NCI-H510A (cell line): ENCODE measurements at regions not wholly inside any gene's neighbourhood (a gene's known extent, or its start where the extent isn't known, plus 50 kb on each side); places are given as distances from the start of the nearest gene placed in this dataset.
"Not testable (repeated sequence)": the region's sequence is repeated elsewhere in the genome, so short reads cannot be mapped to it uniquely, and the experiment has no call there.

Experiments used
- DNase-seq: peaks from one replicate; lab custom pipeline; 2025; lab: John Stamatoyannopoulos, UW

- no peak for DNase-seq
Measured at GRCh38 chr10:64576497-64576896, 1055.3 kb downstream of the REEP3 start.

GRCh38 chr10:64578757-64579156 is 1057.6 kb downstream of the REEP3 start:
- not testable (repeated sequence) for DNase-seq

GRCh38 chr10:64586934-64587503 is 1065.8 kb downstream of the REEP3 start:
- no peak for DNase-seq

- no peak for DNase-seq
Measured at GRCh38 chr10:64594072-64594471, 1072.9 kb downstream of the REEP3 start.

- DNase-seq = no peak
Measured at GRCh38 chr10:64598600-64598999, 1077.4 kb downstream of the REEP3 start.

- no peak for DNase-seq
Measured at GRCh38 chr10:64601298-64601697, 1080.1 kb downstream of the REEP3 start.

- DNase-seq = no peak
Measured at GRCh38 chr10:64617085-64617484, 1095.9 kb downstream of the REEP3 start.

- no peak for DNase-seq
Measured at GRCh38 chr10:64619102-64619501, 1097.9 kb downstream of the REEP3 start.

GRCh38 chr10:64626924-64627323 is 1105.7 kb downstream of the REEP3 start:
- no peak for DNase-seq

GRCh38 chr10:64630534-64630933 is 1109.3 kb downstream of the REEP3 start:
- peak; percentile 3 for DNase-seq

GRCh38 chr10:64635906-64636305 is 1114.7 kb downstream of the REEP3 start:
- no peak for DNase-seq

GRCh38 chr10:64636461-64636860 is 1115.3 kb downstream of the REEP3 start:
- DNase-seq = no peak

- no peak for DNase-seq
Measured at GRCh38 chr10:64637939-64638338, 1116.7 kb downstream of the REEP3 start.

- DNase-seq = no peak
Measured at GRCh38 chr10:64648915-64649314, 1127.7 kb downstream of the REEP3 start.

GRCh38 chr10:64658528-64658927 is 1137.3 kb downstream of the REEP3 start:
- DNase-seq = no peak

GRCh38 chr10:64659311-64659710 is 1138.1 kb downstream of the REEP3 start:
- DNase-seq = no peak

- DNase-seq = no peak
Measured at GRCh38 chr10:64682043-64682442, 1160.8 kb downstream of the REEP3 start.

- no peak for DNase-seq
Measured at GRCh38 chr10:64690194-64690593, 1169.0 kb downstream of the REEP3 start.

- no peak for DNase-seq
Measured at GRCh38 chr10:64699244-64699643, 1178.0 kb downstream of the REEP3 start.

GRCh38 chr10:64702086-64702485 is 1180.9 kb downstream of the REEP3 start:
- DNase-seq = not testable (repeated sequence)

GRCh38 chr10:64708884-64709681 is 1187.9 kb downstream of the REEP3 start:
- no peak for DNase-seq

GRCh38 chr10:64726466-64726865 is 1205.3 kb downstream of the REEP3 start:
- DNase-seq = no peak

GRCh38 chr10:64731016-64731415 is 1209.8 kb downstream of the REEP3 start:
- no peak for DNase-seq
